ENCODE measurements at regions not wholly inside any gene's neighbourhood (a gene's known extent, or its start where the extent isn't known, plus 50 kb on each side); places are given as distances from the start of the nearest gene placed in this dataset.

- no peak overlapping the region for H3K27ac ChIP-seq
- no peak for TF ChIP-seq ZFX (IDR thresholded peaks at IDR 0.05; ENCODE audit: borderline replicate concordance)
- TF ChIP-seq CTCF (IDR thresholded peaks at IDR 0.05): no peak
These were observed 380.7 kb upstream of the SYT1 start for GRCh38 chr12:78483767-78484315.

- no peak overlapping the region for H3K27ac ChIP-seq
- TF ChIP-seq ZFX (IDR thresholded peaks at IDR 0.05; ENCODE audit: borderline replicate concordance): no peak
- TF ChIP-seq CTCF (IDR thresholded peaks at IDR 0.05): no peak
These were observed 374.6 kb upstream of the SYT1 start for GRCh38 chr12:78489990-78490389.

GRCh38 chr12:78490861-78491260 is 373.7 kb upstream of the SYT1 start:
- TF ChIP-seq CTCF (IDR thresholded peaks at IDR 0.05) (no peak), ZFX (IDR thresholded peaks at IDR 0.05; ENCODE audit: borderline replicate concordance) (no peak)

DNA sequence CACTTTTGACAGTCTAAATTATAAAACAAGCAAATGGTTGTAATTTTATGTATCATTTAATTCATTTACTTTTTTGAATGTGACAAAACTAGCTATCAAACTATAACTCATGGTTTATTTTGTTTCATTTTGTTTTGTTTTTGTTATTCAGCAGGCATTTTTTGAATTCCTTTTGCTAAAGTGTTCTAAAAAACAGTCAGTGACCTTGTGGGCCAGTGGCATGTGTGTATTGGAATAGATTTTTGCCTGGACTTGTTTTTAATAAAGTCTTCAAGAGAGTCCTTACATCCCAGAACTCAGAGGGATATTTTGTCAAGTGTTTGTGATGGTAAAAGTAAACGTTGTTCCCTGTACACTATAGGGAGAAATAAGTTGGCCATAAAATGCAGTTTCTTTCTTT is 369.7 kb upstream of the SYT1 start:
- H3K27ac ChIP-seq: no peak overlapping the region
- TF ChIP-seq CTCF (IDR thresholded peaks at IDR 0.05) (no peak), ZFX (IDR thresholded peaks at IDR 0.05; ENCODE audit: borderline replicate concordance) (no peak)

More at GRCh38 chr12:78490861-78491260, 373.7 kb upstream of the SYT1 start:
- no peak overlapping the region for H3K27ac ChIP-seq

DNA sequence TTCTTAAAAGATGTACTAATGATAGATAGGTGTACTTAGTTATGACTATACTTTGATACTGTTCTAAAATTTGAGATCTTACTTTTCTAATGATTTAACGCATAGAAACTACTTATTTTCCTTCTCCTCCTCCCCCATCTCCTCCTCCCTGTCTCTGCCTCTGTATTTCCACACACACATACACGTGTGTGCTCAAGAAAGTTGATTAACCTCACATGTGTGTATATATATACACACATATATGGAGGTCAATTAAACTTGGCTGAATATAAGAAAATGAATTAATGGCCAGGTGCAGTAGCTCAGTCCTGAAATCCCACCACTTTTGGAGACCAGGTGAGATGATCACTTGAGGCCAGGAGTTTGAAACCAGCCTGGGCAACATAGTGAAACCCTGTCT is 362.7 kb upstream of the SYT1 start:
- H3K27ac ChIP-seq: no peak overlapping the region
- TF ChIP-seq CTCF (IDR thresholded peaks at IDR 0.05): no peak
- no peak for TF ChIP-seq ZFX (IDR thresholded peaks at IDR 0.05; ENCODE audit: borderline replicate concordance)

DNA sequence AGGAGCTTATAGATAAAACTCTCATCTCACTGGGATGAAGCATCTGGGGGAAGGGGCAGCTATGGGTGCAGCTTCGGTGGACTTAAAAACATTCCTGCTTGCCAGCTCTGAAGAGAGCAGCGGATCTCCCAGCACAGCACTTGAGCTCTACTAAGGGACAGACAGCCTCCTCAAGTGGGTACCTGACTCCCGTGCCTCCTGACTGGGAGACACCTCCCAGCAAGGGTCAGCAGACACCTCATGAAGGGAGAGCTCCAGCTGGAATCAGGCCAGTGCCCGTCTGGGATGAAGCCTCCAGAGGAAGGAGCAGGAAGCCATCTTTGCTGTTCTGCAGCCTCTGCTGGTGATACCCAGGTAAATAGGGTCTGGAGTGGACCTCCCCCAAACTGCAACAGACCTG is 345.2 kb upstream of the SYT1 start:
- TF ChIP-seq CTCF (IDR thresholded peaks at IDR 0.05) (no peak), ZFX (IDR thresholded peaks at IDR 0.05; ENCODE audit: borderline replicate concordance) (no peak)
- no peak overlapping the region for H3K27ac ChIP-seq

GRCh38 chr12:78530100-78530765 is 334.3 kb upstream of the SYT1 start:
- no peak for TF ChIP-seq ZFX (IDR thresholded peaks at IDR 0.05; ENCODE audit: borderline replicate concordance)
- no peak for TF ChIP-seq CTCF (IDR thresholded peaks at IDR 0.05)
- no peak overlapping the region for H3K27ac ChIP-seq

Data from 22Rv1 (cell line).